ENCODE measurements at regions not wholly inside any gene's neighbourhood (a gene's known extent, or its start where the extent isn't known, plus 50 kb on each side); places are given as distances from the start of the nearest gene placed in this dataset.

DNA sequence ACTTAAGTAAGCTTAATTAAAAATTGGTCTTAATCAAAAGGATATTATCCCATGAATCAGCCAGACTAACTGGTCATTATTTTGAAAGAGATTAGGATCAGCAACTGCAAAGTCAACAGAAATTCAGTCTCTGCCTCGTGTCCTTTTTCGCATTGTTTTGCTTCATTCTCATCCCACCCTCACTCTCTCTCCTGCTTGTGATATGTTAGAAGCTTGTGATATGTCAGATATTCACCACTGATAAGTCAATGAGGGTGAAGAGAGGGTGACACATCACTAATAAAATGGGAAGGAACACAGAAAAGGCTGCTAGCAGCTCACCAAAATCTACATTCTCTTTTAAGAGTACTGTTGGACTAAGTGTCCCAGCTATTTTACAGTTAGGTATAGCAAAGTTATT lies 146.1 kb downstream of the SUCNR1 start:
- no peak for TF ChIP-seq CTCF (IDR thresholded peaks at IDR 0.05)
- TF ChIP-seq ZBTB21 (CRISPR knock-in tag; IDR thresholded peaks at IDR 0.05; ENCODE audit: borderline replicate concordance), result no peak
- no peak for TF ChIP-seq NR2C2 (CRISPR knock-in tag; IDR thresholded peaks at IDR 0.05)
- TF ChIP-seq FOXP4 (CRISPR knock-in tag; IDR thresholded peaks at IDR 0.05), result no peak
